Rectal smooth muscle tissue (tissue), 1 donor: ENCODE measurements at regions not wholly inside any gene's neighbourhood (a gene's known extent, or its start where the extent isn't known, plus 50 kb on each side); places are given as distances from the start of the nearest gene placed in this dataset.
"Not testable (repeated sequence)": the region's sequence is repeated elsewhere in the genome, so short reads cannot be mapped to it uniquely, and the experiment has no call there.

Experiments used
- H3K27ac ChIP-seq: one replicate; pipeline ENCODE4 v1.7.0; 2013; ENCODE audit warnings: low read depth, low read length, inconsistent platforms
- H3K27me3 ChIP-seq: one replicate; pipeline ENCODE4 v1.7.0; 2013; ENCODE audit warnings: low read length; ENCODE audit not compliant: control insufficient read depth, insufficient read depth
- H3K36me3 ChIP-seq: one replicate; pipeline ENCODE4 v1.7.0; 2013; ENCODE audit warnings: low read length; ENCODE audit not compliant: control insufficient read depth, insufficient read depth
- H3K4me1 ChIP-seq: one replicate; pipeline ENCODE4 v1.7.0; 2013; ENCODE audit warnings: low read length; ENCODE audit not compliant: control insufficient read depth, insufficient read depth
- H3K4me3 ChIP-seq: one replicate; pipeline ENCODE4 v1.7.0; 2013; ENCODE audit warnings: low read length
- H3K9ac ChIP-seq: one replicate; pipeline ENCODE4 v1.7.0; 2013; ENCODE audit warnings: low read length

DNA sequence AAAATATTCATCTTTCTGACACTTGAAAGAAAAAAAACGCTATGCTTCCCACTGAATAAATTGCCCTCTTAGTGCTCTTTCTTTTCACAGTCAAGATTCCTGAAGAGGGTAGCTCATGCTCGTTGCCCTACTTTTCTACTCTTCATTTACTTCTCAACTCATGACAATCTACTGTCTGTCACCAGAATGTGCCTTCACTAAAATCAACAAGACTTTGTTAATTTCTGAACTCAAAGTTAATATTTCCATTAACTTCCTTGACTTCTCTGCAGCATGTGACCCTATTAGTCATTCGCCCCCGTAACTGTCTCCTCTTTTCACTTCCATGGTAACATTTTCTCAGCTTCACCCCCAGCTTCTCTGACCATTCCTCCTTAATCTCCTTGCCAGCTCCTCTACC, 98.9 kb upstream of the MAPRE2 start:
- Histone ChIP-seq H3K9ac (no peak overlapping the region), H3K36me3 (no peaks in the 10 kb centered on the region), H3K4me3 (no peak overlapping the region), H3K27ac (no peak overlapping the region), H3K4me1 (no peaks in the 10 kb centered on the region), H3K27me3 (no peaks in the 10 kb centered on the region)

DNA sequence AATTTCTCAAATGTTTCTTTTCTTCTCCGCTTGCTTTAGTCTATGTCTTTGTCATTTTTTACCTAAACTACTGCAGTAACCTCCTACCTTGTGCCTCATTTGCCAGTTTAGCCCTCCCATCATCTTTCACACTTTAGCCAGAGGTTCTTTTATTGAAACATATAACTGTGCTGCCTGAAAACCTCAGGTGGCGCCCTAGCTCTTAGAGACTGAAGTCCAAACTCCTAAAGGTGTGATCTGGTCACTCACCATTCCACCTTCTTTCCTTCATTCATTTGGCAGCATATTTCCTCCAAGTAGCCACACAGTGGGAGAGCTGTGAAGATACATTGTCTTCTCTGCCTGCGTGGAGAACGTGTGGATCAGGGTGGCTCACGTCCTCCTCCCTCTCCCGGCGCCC, 98.2 kb upstream of the MAPRE2 start:
- Histone ChIP-seq H3K9ac (no peak overlapping the region), H3K27me3 (no peaks in the 10 kb centered on the region), H3K27ac (no peak overlapping the region), H3K36me3 (no peaks in the 10 kb centered on the region), H3K4me3 (no peak overlapping the region), H3K4me1 (no peaks in the 10 kb centered on the region)

DNA sequence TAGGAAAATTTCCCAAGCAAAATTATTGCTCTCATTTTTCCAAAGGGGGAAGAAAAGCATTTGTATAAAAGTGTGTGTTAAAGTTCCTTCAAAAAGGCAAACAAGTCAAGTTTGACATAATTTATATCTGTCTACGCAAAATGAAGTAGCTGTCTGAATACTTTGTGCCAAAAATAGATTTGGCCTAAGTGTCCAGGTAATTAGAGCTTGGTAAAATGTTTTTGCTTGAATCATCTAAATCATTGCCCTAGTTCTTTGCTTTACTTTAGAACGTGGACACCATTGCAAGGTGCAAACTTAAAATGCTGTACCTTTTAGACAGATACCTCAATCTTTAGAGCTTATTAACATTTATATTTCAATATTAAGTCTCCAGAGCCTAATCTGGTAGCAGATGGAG, 97.6 kb upstream of the MAPRE2 start:
- H3K36me3 ChIP-seq, result no peaks in the 10 kb centered on the region
- H3K4me3 ChIP-seq, result no peak overlapping the region
- H3K27ac ChIP-seq, result no peak overlapping the region
- H3K9ac ChIP-seq, result no peak overlapping the region
- H3K27me3 ChIP-seq, result no peaks in the 10 kb centered on the region
- H3K4me1 ChIP-seq, result no peaks in the 10 kb centered on the region

DNA sequence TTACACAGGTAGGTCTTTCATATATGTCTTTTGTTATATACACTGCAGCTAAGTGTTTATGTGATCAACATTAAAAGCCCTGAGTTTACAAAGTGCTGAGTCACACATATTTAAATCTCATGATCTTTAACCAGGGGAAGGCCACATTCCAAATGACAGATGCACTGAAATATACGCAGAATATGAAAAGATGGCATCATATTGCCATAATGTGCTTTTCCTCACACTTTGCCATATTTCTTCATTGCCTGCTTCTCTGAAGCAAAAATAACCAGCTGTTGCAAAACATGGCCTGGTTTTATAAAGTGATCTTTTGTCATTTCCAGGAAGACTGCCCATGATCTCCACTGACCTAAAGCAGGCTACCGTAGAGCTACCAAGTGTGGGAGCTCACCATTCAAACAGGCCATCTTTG, 93.5 kb upstream of the MAPRE2 start:
- Histone ChIP-seq H3K36me3 (no peaks in the 10 kb centered on the region), H3K9ac (no peak overlapping the region), H3K27ac (no peak overlapping the region), H3K4me1 (no peaks in the 10 kb centered on the region), H3K27me3 (no peaks in the 10 kb centered on the region), H3K4me3 (no peak overlapping the region)

DNA sequence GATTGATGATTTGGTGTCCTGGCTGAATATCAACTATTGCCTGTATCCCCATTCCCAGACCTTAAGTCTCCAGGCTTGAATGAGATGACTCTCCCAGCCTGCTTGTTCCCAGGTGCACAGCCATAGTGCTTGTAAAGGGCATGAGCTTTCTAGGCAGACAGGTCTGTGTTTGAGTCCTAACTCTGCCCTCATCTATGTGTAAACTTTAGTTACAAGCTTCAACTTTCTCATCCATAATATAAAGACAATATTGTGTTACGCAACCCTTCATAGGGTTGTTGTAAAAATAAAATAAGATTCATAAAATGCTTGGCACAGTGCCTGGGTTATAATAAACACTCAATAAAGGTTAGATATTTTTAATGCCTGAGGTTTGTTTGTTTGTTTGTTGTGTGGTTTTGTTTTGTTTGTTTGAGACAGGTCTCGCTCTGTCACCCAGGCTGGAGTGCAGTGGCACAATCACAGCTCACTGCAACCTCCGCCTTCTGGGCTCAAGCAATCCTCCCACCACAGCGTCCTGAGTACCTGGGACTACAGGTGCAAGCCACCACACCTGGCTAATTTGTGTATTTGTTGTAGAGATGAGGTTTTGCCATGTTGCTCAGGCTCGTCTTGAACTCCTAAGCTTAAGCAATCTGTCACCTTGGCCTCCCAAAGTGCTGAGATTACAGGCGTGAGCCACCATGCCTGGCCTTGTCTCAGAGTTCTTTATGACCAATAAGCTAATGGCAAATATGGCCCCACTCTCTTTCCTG, 89.4 kb upstream of the MAPRE2 start:
- Histone ChIP-seq H3K9ac (no peak overlapping the region), H3K27ac (no peak overlapping the region), H3K4me1 (no peaks in the 10 kb centered on the region), H3K4me3 (no peak overlapping the region), H3K27me3 (no peaks in the 10 kb centered on the region), H3K36me3 (no peaks in the 10 kb centered on the region)

DNA sequence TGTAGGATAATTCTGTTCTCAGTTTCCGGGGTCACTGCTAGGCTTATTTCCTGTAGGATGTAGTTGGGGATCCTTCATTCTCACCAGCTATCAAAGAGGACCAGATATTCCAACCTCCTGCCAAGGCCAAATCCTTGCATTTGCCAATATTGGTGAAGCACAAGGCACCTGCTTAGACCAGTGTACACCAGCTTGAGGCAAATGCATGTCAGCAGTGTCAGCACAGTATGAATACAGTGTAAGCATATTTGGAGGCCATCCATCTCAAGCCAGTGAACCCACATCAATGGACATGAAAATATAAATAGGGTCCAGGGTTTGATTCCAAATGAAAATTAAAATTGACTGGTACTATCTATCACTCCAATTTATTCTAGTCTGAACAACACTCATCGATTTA, 88.0 kb upstream of the MAPRE2 start:
- Histone ChIP-seq H3K36me3 (no peaks in the 10 kb centered on the region), H3K4me3 (no peak overlapping the region), H3K27ac (no peak overlapping the region), H3K27me3 (no peaks in the 10 kb centered on the region), H3K9ac (no peak overlapping the region), H3K4me1 (no peaks in the 10 kb centered on the region)

DNA sequence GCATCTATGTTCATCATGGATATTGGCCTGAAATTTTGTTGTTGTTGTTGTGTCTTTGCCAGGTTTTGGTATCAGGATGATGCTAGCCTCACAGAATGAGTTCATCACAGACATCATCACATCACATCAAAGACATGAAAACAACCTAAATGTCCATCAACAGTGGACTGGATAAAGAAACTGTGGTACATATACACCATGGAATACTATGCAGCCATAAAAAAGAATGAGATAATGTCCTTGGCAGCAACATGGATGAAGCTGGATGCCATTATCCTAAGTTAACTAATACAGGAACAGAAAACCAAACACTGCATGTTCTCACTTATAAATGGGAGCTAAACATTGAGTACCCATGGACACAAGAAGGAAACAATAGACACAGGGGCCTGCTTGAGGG, 85.7 kb upstream of the MAPRE2 start:
- H3K4me1 ChIP-seq, H3K4me3 ChIP-seq, H3K27ac ChIP-seq, H3K9ac ChIP-seq, H3K36me3 ChIP-seq, H3K27me3 ChIP-seq: not testable (repeated sequence)

DNA sequence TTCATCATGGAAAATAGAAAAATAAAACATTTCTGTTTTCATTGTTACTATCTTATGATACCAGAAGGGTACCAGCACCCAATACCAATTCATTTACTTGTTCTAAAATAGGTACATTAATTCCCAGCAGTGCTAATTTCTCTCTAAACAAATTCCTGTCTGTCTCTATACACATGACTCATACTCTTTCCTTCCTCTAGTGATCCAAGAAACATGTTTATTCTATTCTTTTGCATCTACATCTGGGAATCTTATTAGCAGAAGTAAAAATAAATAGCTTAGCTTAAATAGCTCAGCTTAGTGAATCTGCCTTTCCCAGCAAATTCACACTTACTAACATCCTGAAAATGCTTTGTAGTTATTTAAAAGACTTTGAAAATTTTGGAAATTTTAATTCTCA, 84.5 kb upstream of the MAPRE2 start:
- Histone ChIP-seq H3K27me3 (no peaks in the 10 kb centered on the region), H3K4me1 (no peaks in the 10 kb centered on the region), H3K36me3 (no peaks in the 10 kb centered on the region), H3K27ac (no peak overlapping the region), H3K4me3 (no peak overlapping the region), H3K9ac (no peak overlapping the region)

DNA sequence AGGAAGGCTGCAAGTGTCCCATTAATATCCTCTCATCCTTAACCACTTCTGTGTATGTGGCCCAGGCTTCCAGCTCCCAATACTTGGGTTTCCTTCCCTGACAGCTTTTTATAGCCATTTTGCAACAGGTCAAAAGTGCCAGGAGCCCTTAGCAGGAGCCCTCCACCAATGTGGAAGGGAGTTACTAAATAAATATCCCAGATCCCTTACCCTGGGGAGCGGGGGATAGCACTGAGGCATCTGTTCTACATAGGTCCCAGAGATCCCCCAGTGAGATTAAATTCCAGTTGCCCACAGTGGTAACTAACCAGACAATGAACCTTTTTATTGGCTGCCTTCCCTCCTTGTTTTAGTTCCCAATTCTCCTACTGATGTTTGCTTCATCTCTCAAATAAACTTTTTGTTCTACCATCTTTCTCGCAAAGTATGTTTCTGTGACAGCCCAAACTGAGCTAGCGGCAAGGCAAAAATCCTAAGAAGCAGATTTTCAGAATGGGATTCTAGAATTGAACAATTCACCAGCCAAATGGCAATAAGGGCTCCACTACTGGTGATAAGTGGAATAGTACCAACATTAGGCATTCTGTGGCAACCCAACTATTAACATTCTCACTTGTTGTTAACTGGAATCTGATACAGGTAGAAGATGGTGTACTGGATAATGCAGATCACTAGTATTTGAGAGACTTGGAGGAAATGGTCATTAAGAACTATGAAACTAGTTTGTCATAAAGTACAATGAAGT, 83.9 kb upstream of the MAPRE2 start:
- Histone ChIP-seq H3K27ac (no peak overlapping the region), H3K36me3 (no peaks in the 10 kb centered on the region), H3K4me1 (no peaks in the 10 kb centered on the region), H3K27me3 (no peaks in the 10 kb centered on the region), H3K9ac (no peak overlapping the region), H3K4me3 (no peak overlapping the region)

DNA sequence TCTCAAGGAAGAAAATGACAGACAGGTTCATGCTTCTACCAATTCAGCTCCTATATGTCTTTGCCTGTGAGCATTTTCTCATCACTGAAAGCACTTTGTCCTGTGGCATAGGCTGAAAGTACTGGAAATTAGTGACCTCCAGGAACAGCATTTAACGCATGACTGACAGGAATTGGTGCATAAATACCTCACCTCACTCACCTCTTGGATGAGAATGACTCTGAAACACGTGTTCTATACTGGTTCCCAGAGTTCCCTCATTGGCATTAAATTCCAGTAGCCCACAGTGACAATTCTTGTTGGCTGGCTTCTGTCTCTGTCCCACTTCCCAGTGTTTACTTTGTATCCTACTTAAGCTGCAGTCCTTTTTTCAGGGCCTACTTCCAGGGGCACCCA, 83.4 kb upstream of the MAPRE2 start:
- no peaks in the 10 kb centered on the region for H3K36me3 ChIP-seq
- no peak overlapping the region for H3K9ac ChIP-seq
- H3K4me1 ChIP-seq, result no peaks in the 10 kb centered on the region
- no peaks in the 10 kb centered on the region for H3K27me3 ChIP-seq
- H3K27ac ChIP-seq, result no peak overlapping the region
- no peak overlapping the region for H3K4me3 ChIP-seq

DNA sequence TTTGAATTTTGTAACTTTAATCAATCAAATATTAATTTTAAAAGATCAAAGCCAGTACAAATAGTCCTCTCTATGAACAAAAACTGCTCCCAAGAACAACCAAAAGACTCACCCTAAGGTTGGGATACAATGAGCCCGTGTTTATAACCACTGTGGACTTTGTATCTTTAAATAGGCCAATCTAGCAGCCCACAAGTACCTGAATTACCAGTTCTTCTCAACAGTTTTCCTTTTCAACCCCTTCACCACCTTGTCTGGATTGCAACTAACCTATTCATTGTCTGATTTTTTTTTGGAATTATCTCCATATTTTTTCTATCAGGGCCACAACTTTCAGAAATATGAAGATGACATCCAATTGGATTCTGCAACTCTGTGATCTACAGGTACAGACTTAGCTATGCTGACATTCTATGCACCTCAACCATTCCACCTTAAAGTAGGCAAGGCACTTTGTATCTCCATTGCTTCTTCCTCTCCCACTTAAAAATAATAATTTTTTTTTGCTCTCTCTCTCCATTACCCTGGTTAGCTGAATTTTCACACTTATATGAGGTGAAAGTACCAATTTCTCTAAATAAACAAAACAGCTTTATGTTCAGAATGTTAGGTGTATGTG, 81.9 kb upstream of the MAPRE2 start:
- Histone ChIP-seq H3K27me3 (no peaks in the 10 kb centered on the region), H3K9ac (no peak overlapping the region), H3K27ac (no peak overlapping the region), H3K36me3 (no peaks in the 10 kb centered on the region), H3K4me1 (no peaks in the 10 kb centered on the region), H3K4me3 (no peak overlapping the region)

DNA sequence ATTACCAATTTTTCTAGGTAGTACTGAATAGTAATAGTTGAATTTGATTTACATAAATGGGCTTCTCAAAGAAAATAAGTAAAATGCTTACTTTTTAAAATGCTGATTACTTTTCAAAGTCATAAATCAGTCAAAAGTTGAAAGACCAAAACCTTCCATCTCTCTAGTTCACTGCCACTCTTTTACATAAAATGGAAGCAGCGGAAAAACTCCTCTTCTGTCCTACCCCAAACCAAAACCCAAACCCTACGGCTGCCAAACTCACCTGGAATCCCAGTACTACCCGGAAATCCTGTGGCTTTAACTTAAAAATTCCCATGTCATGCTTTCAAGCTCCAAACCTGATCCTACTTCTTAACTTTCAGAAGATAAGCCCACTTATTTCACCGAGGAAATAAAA, 81.2 kb upstream of the MAPRE2 start:
- Histone ChIP-seq H3K4me1 (no peaks in the 10 kb centered on the region), H3K27me3 (no peaks in the 10 kb centered on the region), H3K9ac (no peak overlapping the region), H3K27ac (no peak overlapping the region), H3K36me3 (no peaks in the 10 kb centered on the region), H3K4me3 (no peak overlapping the region)

DNA sequence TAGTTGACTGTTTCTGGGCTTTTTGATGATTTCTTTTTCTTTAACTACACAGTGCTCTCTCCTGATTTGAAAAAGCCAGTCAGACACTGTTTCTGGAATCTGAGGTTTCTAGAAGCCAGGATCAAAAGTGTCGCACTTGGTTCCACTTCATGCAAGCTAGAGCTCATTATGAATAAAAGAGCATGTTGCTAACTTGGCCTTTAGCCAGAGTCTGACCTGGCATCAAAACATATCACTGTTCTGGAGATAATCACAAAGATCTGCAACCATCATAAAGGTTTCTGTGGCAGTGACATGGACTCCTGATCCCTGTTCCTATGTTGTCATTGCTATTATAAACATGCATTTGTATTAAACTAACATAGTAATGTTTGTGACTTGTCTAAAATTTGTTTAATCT, 76.1 kb upstream of the MAPRE2 start:
- H3K4me3 ChIP-seq, result no peak overlapping the region
- no peak overlapping the region for H3K9ac ChIP-seq
- no peaks in the 10 kb centered on the region for H3K27me3 ChIP-seq
- H3K4me1 ChIP-seq, result no peaks in the 10 kb centered on the region
- no peaks in the 10 kb centered on the region for H3K36me3 ChIP-seq
- no peak overlapping the region for H3K27ac ChIP-seq
